Hematopoietic multipotent progenitor cell treated with erythropoietin and hydrocortisone succinate and interleukin-3 and kit ligand, for 6 days (in vitro differentiated cells): ENCODE measurements at regions not wholly inside any gene's neighbourhood (a gene's known extent, or its start where the extent isn't known, plus 50 kb on each side); places are given as distances from the start of the nearest gene placed in this dataset.
"Not testable (repeated sequence)": the region's sequence is repeated elsewhere in the genome, so short reads cannot be mapped to it uniquely, and the experiment has no call there.

Experiments
- DNase-seq: peaks from one replicate; pipeline ENCODE4 v3.0.0-alpha.2; 2015

DNA sequence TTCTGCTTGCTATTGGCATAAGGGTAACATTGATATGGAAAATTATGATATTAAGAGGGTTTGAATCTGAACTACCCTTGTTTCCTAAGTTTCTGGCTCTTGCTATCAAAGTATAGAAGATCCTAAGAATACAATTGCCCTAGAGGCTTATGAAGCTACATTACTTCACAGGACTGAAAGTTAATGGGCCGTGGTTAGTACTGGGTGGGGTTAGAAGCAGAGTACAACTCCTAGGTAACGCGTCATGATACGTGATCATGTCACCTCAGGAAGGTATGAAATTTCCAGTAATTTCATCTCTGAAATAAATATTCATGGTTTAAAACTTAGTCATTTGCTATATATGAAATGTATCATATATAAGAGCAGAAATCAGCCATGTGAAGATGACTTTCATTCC is 743.8 kb upstream of the NEGR1 start:
- DNase-seq: no peak

DNA sequence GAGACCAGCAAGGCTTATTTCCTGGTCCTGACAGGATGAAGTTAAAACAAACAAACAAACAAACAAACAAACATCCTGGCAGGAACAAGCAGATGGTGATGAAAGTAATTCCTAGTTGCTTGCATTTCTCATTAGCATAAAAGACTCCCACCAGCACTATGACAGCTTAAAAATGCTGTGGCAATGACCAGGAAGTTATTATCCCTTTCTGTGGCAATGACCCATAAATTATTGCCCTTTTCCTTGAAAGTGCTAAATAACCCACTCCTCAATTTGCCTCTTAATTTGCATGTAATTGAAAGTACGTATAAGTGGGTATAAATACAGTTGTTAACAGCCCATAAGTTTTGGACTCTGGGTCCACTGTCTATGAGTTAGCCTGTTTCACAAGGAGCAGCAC is 727.6 kb upstream of the NEGR1 start:
- no peak for DNase-seq

DNA sequence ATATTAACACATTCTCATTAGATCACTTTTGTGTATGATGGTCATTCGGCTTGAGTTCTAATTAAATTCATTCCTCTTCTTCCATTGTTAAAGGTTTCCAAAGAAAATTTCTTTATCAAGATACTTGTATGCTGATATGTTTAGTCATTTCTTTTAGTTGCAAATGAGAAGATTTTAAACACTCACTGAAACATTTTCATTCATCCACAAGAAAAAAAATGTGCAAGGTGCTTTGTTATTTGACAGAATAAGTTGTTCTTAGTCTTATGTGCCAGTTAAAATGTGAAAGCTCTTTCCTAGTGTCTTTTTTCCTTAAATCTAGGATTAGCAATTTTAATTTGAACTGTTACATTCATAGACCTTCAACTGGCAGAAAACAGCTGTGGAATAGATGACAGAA is 727.0 kb upstream of the NEGR1 start:
- no peak for DNase-seq

DNA sequence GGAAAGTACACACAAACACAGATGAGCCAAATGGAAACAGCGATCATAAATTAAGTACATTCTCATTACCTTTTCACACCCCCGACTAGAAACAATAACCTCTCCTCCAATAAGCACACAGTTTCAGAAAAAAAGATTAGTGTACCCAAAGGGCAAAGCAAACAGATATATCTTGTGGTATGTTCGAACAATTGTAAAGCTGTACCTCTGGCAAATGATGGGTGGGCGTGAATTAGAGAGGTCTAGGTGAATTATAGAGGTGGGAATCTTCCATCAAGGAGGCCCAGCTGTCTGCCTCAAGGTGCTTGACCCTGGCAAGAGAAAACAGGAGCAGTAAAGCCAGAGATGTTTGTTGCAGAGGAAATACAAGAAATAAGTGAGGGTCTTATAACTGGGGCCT is 715.3 kb upstream of the NEGR1 start:
- no peak for DNase-seq

DNA sequence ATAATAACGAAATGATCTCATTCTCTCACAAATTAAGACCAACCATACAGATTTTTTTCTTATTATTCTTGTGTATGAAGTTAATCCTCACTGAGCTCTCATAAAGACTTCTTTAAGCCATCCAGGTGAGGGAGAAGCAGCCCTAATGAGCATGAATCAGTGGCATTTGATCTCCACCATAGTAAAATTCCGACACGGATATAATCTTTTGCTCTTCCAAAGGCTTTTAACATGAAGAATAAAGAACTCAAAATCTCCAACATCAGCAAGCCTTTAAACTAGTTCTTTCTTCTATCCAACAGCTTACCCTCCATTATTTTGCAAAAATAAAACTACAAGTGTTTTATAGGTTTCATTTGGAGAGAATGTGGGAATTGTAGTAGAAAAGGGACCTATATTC is 714.7 kb upstream of the NEGR1 start:
- DNase-seq: no peak

DNA sequence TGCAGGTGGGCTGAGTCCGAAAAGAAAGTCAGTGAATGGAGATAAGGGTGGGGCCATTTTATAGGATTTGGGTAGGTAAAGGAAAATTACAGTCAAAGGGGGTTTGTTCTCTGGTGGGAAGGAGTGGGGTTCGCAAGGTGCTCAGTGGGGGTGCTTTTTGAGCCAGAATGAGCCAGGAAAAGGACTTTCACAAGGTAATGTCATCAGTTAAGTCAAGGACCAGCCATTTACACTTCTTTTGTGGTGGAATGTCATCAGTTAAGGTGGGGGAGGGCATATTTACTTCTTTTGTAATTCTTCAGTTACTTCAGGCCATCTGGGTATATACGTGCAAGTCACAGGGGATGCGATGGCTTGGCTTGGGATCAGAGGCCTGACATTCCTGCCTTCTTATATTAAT is 705.5 kb upstream of the NEGR1 start:
- DNase-seq: not testable (repeated sequence)

DNA sequence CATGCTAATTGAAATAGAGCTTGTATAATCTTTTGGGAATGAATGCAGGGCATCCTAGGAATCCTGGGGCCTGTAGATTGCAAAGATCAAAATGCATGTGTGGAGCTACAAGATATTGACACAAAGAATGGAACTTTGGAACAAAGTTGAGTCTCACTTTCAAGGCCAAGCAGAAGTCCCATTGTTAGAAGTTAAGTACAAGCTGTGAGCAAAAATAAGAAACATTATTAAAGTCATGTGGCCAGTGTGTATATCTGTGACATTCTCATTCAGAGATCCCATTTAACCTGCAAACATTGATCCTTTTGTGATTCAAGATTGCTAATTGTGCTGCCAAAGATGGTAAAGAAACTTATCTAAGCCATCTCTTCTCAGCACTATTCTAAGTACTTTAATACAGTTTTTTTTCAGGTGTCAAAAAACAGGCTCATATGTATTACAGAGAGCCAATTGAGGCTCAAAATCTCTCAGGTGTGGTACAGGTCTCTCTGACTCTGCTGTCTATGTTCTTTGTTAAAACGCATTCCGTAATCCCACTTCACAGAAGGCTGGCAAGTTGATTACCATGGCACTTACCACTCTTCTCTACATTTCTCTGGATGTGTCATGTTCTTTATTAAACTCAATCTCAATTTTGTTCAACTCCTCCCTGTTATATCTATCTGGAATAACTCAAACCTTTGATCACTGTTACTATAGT is 704.4 kb upstream of the NEGR1 start:
- DNase-seq: no peak

DNA sequence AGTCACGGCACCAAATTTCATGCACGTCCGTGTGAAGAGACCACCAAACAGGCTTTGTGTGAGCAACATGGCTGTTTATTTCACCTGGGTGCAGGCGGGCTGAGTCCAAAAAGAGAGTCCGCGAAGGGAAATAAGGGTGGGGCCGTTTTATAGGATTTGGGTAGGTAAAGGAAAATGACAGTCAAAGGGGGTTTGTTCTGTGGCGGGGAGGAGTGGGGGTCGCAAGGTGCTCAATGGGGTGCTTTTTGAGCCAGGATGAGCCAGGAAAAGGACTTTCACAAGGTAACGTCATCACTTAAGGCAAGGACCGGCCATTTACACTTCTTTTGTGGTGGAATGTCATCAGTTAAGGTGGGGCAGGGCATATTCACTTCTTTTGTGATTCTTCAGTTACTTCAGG is 702.7 kb upstream of the NEGR1 start:
- DNase-seq: not testable (repeated sequence)

DNA sequence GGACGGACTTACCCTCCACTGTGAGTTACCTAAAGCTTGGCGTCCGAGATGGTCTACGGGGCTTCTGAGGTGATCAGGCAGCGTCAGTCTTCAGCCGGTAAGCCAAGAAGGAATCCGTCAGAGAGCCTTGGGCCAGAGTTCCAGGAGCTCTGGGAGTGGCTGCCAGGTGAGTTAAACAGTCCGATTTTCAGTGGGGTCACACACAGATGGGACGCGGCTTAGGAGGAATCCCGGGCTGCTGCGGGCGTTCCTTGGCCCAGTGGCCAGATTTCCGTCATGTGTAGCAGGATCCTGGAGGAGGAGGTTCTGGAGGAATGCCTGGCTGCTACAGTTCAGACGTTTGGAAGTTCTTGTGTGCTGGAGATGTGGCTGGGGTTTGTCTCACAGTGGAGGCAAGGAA is 700.7 kb upstream of the NEGR1 start:
- not testable (repeated sequence) for DNase-seq

DNA sequence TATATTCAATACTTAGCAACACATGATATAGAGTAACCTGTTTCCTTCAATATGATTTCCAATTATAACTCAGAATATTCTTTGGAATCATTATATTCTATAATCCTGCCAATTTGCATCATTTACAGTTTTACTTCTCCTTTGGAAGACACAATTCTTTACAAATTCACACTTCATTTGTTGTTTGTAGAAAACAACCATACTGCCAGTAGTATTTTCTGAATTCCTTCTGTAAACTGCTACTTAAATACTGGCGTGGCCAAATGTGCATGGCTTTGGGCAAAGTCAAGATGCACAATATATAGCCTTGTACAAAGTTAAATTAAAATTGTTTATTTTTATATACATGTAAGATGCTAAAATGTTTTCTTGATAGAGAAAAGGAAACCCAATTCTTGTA is 687.1 kb upstream of the NEGR1 start:
- no peak for DNase-seq

DNA sequence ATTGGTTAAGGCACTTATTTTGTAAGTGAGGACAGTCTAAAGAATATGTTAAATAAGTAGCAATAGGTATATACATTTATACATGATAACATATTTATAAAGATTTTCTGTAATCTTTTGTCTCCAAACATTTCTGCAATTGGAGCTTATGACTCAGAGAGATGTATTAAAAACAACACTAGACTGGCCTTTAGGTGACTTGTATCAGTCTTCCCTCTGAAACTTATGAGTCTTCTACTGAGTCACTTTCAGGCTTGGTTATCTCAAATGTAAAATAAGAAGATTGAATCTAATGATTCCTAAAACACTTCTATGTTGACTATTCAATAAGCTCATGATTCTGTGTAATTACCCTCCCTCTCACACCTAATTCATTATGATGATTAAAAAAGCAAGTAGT is 672.6 kb upstream of the NEGR1 start:
- no peak for DNase-seq

DNA sequence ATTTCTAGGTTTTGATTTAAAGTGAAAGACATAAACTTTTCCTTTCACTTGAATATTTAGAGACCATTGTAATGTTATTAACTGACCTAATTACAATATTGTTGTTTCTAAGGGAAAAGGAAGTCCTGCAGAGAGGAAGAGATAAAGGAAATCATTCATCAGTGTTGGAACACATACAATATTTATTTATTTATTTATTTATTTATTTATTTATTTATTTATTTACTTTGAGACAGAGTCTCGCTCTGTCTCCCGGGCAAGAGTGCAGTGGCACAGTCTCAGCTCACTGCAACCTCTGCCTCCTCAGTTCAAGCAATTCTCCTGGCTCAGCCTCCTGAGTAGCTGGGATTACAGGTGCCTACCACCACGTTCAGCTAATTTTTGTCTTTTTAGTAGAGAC is 668.6 kb upstream of the NEGR1 start:
- not testable (repeated sequence) for DNase-seq

DNA sequence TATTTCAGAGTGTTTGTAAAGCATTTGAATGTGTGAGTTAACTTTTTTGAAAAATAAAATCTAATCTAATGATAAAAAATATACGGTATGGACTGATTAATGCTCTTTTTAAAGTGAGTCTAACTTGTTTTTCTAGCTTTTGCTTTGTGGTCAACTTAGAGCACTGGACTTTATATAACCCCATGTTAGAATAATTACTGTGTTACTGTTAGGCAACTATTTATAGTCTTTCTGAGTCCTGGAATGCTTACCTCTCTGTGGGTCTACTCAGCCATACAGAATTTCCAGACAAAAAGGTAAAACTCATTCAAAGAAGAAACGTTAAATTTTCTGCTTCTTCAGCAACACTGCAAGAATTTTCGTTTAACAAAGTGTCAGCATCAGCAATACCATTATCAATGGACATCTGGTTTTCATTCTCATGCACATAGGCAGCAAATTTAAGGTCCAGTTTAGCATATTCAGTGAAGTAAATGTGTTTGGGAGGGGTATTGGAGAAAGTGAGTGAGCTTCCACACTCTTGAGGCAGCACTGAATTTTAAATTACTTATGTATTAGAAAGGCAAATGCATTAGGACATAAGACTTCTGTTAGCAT is 664.7 kb upstream of the NEGR1 start:
- no peak for DNase-seq

DNA sequence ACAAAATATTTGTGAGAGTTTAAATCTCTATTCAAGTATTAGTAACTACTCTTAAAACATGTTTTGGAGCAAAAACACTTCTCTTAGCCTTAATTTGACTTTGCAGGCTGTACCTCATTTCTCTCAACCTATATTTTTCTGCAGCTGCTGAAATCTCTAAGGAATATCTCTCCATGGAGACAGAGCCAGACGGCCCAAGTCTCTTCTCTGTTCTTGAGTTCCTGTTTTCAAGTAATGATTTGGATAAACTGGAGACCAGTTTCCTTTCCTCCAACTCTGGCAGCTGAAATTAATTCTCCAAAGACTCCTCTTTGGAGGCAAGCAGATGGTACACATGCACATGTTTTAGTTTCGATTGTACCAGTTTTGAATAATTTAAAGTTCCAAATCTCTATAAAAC is 659.7 kb upstream of the NEGR1 start:
- DNase-seq: no peak

DNA sequence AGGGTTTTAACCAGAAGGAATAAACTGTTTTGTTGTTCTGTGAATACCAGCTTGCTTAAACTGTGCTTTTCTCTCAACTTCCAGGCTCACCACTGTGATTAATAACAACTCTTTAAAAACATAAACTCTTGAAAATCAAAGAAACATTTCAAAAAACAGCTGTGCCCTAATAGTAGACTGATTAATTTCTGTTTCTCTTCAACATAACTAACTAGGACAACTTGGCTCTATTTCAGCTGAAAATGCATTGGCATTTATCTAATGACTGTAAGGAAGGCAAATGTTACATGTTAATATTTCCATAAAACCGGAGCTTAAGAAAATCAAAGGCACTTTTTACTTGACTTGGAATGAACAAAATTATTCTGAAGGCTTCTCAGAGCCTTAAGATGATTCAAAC is 656.1 kb upstream of the NEGR1 start:
- DNase-seq: no peak

DNA sequence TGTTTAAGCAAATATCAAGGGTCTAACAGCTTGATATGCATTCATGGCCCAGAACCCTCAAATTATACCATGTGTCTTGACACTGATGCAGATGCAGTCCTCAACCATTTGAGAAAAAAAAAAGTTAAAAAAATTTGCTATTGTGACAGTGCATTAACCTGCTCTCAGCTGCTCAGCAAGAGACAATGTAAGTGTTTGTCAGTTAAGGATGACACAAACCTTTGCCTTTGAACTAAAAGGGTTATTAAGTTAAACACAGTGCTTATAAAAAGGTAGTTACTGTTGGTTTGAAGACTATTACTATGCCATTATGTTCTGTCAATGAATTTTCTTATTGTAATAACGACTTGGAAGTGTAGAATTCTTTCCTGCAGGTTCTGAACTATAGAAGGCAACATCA is 655.6 kb upstream of the NEGR1 start:
- no peak for DNase-seq

DNA sequence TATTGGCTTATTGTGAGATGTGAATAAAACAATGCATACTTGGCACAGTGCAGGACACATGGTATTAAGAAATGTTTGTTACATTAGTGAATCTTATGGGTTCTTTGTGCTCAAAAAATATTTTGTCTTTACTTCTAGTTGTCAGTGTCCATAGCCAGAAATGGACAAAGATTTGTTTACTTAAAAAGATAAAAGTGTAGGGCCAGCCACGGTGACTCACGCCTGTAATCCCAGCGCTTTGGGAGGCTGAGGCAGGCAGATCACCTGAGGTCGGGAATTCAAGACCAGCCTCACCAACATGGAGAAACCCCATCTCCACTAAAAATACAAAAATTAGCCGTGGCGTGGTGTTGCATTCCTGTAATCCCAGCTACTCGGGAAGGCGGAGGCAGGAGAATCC is 654.6 kb upstream of the NEGR1 start:
- DNase-seq: no peak

DNA sequence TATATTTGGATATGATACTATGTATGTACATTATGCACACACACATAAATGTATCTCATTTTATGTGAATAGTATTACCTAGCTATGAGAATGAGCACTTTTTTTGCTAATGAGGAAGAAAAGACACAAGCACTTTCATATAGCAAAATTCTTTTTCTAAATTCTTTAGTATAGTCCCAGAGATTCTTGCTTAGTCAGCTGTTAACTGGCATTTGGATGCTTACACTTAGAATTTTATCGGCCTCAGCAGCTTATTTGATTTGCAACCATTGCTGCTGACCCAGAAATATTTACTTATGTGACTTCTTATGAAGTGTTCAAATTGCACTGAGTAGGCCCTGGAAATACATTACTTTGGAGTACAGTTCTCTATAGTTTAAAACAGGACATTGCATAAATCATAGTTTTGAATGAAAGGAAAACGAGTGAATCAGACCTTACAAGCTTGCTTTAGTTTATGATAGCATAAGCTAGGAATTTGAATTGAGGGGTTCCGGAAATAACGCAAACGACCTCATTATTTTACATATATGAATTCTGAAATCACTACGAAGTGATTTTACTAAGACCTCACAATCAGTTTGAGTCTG is 653.9 kb upstream of the NEGR1 start:
- DNase-seq: no peak

DNA sequence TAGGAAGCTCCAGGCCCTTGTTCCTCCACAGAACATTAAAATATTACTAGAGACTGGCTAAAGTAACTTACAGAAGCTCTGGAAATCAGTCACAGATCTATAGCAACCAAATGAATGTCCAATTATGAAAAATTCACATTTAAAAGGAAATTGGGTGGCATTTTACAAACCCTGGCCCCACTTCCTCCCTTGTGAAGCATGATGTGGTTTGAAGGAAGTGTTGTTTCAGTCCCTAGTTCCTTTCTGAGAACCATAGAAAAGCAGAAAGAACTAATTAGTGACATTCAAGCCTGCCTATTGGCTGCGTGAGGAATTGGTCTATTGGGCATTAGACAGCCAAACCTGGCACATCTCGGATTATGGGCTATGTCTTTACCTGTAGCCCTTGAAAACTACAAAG is 649.7 kb upstream of the NEGR1 start:
- no peak for DNase-seq

DNA sequence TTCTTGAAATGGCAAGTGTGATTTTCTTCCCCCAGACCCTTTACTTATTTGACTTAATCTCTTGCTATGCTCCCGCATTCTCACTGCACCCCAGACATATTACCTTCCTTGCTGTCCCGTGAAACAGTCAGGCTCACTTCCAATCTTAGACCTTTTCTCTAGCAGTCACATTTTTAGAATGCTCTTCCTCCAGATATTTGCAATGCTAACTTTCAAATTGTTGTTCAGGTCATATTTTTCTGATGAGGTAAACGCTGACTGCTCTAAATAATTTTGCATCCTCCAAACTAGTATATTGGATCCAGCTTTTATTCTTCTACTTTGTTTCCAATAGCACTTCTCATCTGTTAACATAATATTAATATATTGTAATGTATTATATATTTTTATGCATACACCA is 648.2 kb upstream of the NEGR1 start:
- DNase-seq: no peak

DNA sequence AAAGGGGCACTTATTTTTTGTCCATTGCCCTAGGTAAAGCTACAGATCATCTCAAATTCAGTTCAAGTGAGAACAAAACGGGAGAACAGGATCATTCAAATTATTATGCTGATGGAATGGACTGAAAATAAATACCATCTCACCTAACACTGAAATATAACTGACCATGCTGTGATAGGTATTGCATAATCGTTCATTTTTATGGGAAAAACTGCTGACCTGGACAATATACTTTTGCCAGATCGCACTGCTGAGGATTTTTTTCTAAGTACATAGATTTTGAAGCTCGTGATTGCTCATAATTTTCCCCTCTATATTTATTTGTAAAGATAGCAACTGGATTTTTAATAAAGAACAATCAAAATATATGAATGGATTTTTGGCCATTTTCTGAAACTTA is 636.6 kb upstream of the NEGR1 start:
- no peak for DNase-seq

DNA sequence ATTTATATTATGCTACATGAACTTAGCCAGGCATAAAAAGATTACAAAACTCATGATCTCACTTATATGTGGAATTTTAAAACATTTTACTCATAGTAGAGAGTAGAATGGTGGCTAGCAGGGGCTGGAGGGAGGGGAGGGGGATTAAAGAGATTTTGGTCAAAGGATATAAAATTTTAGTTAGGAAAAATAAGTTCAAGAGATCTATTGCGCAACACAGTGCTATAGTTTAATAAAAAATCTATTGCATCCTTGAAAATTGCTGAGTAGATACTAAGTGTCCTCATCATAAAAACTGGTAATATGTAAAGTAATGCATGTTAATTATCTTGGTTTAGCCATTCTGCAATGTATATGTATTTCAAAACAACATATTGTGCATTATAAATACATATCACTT is 635.6 kb upstream of the NEGR1 start:
- no peak for DNase-seq

DNA sequence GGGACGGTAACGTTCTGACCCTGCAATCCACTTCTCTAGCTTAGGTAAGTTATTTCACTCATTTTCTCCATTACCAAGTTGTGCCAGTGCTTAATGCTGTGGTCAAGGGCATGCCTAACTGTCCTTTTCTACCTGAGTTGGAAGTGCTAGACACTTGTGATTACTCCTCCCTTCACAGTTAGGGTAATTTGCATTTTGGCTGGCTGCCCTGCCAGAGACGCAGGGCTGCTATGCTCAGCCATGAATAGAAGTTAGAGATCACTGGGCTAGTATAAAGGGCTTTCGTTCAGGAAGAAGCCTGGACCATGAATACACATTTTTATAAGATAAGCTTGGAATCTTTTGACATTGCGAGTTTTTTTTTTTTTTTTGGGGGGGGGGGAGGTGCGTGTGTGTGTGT is 633.2 kb upstream of the NEGR1 start:
- no peak for DNase-seq

DNA sequence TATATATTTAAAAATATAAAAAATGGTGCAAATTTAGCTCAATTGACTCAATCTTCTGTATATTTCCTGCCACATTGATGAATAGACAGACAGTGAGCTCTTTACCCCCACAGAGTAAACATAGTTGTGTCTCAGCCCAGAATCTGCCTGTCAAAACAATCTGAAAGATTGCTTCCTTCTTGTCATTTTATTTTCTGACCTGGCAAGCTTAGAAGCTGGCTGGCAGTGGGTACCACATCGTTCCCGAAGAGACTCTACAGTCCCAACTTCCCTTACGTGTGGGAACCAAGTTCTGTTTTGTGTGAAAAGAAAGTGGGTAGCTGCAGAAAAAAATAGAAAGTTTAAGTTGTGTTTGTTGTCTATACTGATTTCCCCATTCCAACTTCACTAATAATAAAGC is 629.3 kb upstream of the NEGR1 start:
- no peak for DNase-seq

DNA sequence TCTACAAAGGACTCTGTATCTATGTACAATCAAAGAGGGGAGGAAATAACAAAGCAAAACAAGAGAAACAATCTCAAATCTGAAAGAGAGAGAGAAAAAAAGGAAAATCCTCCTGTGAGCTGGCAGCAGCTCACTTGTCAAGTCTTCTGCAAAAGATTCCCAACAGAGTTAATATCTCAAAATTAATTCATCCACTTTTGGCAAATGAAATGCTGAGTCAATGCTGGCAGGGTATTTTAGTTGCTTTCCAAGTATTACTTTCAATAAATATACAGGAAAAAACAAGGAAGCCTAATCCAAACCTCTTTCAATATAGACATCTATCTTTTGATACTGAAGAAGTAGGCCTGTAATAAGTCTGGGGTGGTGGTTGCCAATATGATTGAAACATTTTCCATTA is 613.9 kb upstream of the NEGR1 start:
- no peak for DNase-seq
